Choroid plexus epithelial cell (primary cell): ENCODE measurements at regions not wholly inside any gene's neighbourhood (a gene's known extent, or its start where the extent isn't known, plus 50 kb on each side); places are given as distances from the start of the nearest gene placed in this dataset.

Experiments
- DNase-seq: peaks from one replicate; pipeline ENCODE4 v3.0.0-alpha.2; 2010; ENCODE audit warnings: low read depth
- H3K4me3 ChIP-seq: 2 replicates; pipeline ENCODE4 v1.5.1; 2011; ENCODE audit warnings: low read depth, mild to moderate bottlenecking, control low read depth, low read length, moderate library complexity
- CTCF ChIP-seq: conservative IDR thresholded peaks from 2 replicates; pipeline ENCODE4 v1.5.1; 2011; ENCODE audit warnings: low read depth, mild to moderate bottlenecking, control low read depth, inconsistent platforms, low read length, moderate library complexity

- no peak for DNase-seq
- TF ChIP-seq CTCF = no peak
- H3K4me3 ChIP-seq = no peak overlapping the region
Observed at GRCh38 chr12:19704966-19705365, 265.7 kb downstream of the AEBP2 start.

GRCh38 chr12:19706936-19707335 lies 267.6 kb downstream of the AEBP2 start:
- no peak for DNase-seq
- H3K4me3 ChIP-seq = no peak overlapping the region
- TF ChIP-seq CTCF = no peak

- peak; percentile 21 for DNase-seq
- no peak overlapping the region for H3K4me3 ChIP-seq
Observed at GRCh38 chr12:19707948-19708409, 268.7 kb downstream of the AEBP2 start.

GRCh38 chr12:19709889-19710288 lies 270.6 kb downstream of the AEBP2 start:
- TF ChIP-seq CTCF = no peak
- no peak for DNase-seq
- no peak overlapping the region for H3K4me3 ChIP-seq

More at GRCh38 chr12:19707948-19708409, 268.7 kb downstream of the AEBP2 start:
- TF ChIP-seq CTCF = no peak

- peak; percentile 41 for DNase-seq
- H3K4me3 ChIP-seq = no peak overlapping the region
- no peak for TF ChIP-seq CTCF
Observed at GRCh38 chr12:19710811-19711793, 271.8 kb downstream of the AEBP2 start.

GRCh38 chr12:19712041-19712440 lies 272.7 kb downstream of the AEBP2 start:
- no peak for TF ChIP-seq CTCF
- peak; percentile 91 for DNase-seq

More at GRCh38 chr12:19712041-19712440, 272.7 kb downstream of the AEBP2 start:
- H3K4me3 ChIP-seq = no peak overlapping the region
